ENCODE measurements at regions not wholly inside any gene's neighbourhood (a gene's known extent, or its start where the extent isn't known, plus 50 kb on each side); places are given as distances from the start of the nearest gene placed in this dataset.
"Not testable (repeated sequence)": the region's sequence is repeated elsewhere in the genome, so short reads cannot be mapped to it uniquely, and the experiment has no call there.

- H3K27ac Mint-ChIP-seq: no peak overlapping the region
- no peaks in the 10 kb centered on the region for H3K36me3 Mint-ChIP-seq
- peaks cover 0 to 2% (median 1%) of the 10 kb centered on the region in 3 donors for H3K4me1 Mint-ChIP-seq
- H3K27me3 Mint-ChIP-seq: peaks cover 1% of the 10 kb centered on the region
- no peak overlapping the region for H3K4me3 Mint-ChIP-seq
- no peaks in the 10 kb centered on the region for H3K9me3 Mint-ChIP-seq
These were observed 90.6 kb downstream of the POLR2M start for GRCh38 chr15:57797110-57797509.

- H3K4me3 Mint-ChIP-seq: no peak overlapping the region
- H3K36me3 Mint-ChIP-seq: no peaks in the 10 kb centered on the region
- H3K27me3 Mint-ChIP-seq: peaks cover 1% of the 10 kb centered on the region
- H3K4me1 Mint-ChIP-seq: peaks cover 0 to 2% (median 1%) of the 10 kb centered on the region in 3 donors
- no peaks in the 10 kb centered on the region for H3K9me3 Mint-ChIP-seq
- no peak overlapping the region for H3K27ac Mint-ChIP-seq
These were observed 91.2 kb downstream of the POLR2M start for GRCh38 chr15:57797568-57798267.

- H3K9me3 Mint-ChIP-seq: peaks cover 0 to 3% (median 0%) of the 10 kb centered on the region in 3 donors
- H3K4me3 Mint-ChIP-seq: no peak overlapping the region
- H3K27me3 Mint-ChIP-seq: peaks cover 6% of the 10 kb centered on the region
- no peaks in the 10 kb centered on the region for H3K36me3 Mint-ChIP-seq
- no peak overlapping the region for H3K27ac Mint-ChIP-seq
- no peaks in the 10 kb centered on the region for H3K4me1 Mint-ChIP-seq
These were observed 99.5 kb downstream of the POLR2M start for GRCh38 chr15:57806003-57806402.

GRCh38 chr15:57809285-57809684 is 102.8 kb downstream of the POLR2M start:
- not testable (repeated sequence) for H3K4me3 Mint-ChIP-seq, H3K27ac Mint-ChIP-seq, H3K4me1 Mint-ChIP-seq, H3K9me3 Mint-ChIP-seq, H3K36me3 Mint-ChIP-seq, H3K27me3 Mint-ChIP-seq

- H3K4me3 Mint-ChIP-seq: no peak overlapping the region
- H3K9me3 Mint-ChIP-seq: no peaks in the 10 kb centered on the region
- H3K27me3 Mint-ChIP-seq: peaks cover 8% of the 10 kb centered on the region
- no peaks in the 10 kb centered on the region for H3K4me1 Mint-ChIP-seq
- peaks cover 4% of the 10 kb centered on the region for H3K36me3 Mint-ChIP-seq
- no peak overlapping the region for H3K27ac Mint-ChIP-seq
These were observed 110.1 kb downstream of the POLR2M start for GRCh38 chr15:57816599-57816998.

- H3K36me3 Mint-ChIP-seq: no peaks in the 10 kb centered on the region
- H3K27ac Mint-ChIP-seq: no peak overlapping the region
- H3K27me3 Mint-ChIP-seq: peaks cover 11% of the 10 kb centered on the region
- H3K4me1 Mint-ChIP-seq: no peaks in the 10 kb centered on the region
- no peaks in the 10 kb centered on the region for H3K9me3 Mint-ChIP-seq
- no peak overlapping the region for H3K4me3 Mint-ChIP-seq
These were observed 113.1 kb downstream of the POLR2M start for GRCh38 chr15:57819646-57820045.

GRCh38 chr15:57820119-57820518 is 113.6 kb downstream of the POLR2M start:
- H3K36me3 Mint-ChIP-seq: no peaks in the 10 kb centered on the region
- no peak overlapping the region for H3K27ac Mint-ChIP-seq
- no peak overlapping the region for H3K4me3 Mint-ChIP-seq
- H3K27me3 Mint-ChIP-seq: peaks cover 11% of the 10 kb centered on the region
- H3K4me1 Mint-ChIP-seq: no peaks in the 10 kb centered on the region
- H3K9me3 Mint-ChIP-seq: no peaks in the 10 kb centered on the region

- Mint-ChIP-seq H3K4me1 (no peaks in the 10 kb centered on the region), H3K9me3 (peaks cover 0 to 1% (median 0%) of the 10 kb centered on the region in 3 donors), H3K4me3 (no peak overlapping the region), H3K27ac (no peak overlapping the region), H3K27me3 (peaks cover 9% of the 10 kb centered on the region), H3K36me3 (no peaks in the 10 kb centered on the region)
These were observed 115.3 kb downstream of the POLR2M start for GRCh38 chr15:57821826-57822225.

GRCh38 chr15:57823325-57823882 is 116.9 kb downstream of the POLR2M start:
- H3K36me3 Mint-ChIP-seq: no peaks in the 10 kb centered on the region
- peaks cover 10% of the 10 kb centered on the region for H3K27me3 Mint-ChIP-seq
- H3K4me1 Mint-ChIP-seq: no peaks in the 10 kb centered on the region
- H3K27ac Mint-ChIP-seq: no peak overlapping the region
- H3K4me3 Mint-ChIP-seq: no peak overlapping the region
- peaks cover 0 to 1% (median 0%) of the 10 kb centered on the region in 3 donors for H3K9me3 Mint-ChIP-seq

GRCh38 chr15:57824186-57824585 is 117.7 kb downstream of the POLR2M start:
- Mint-ChIP-seq H3K27ac (no peak overlapping the region), H3K27me3 (peaks cover 18% of the 10 kb centered on the region)

GRCh38 chr15:57827021-57827420 is 120.5 kb downstream of the POLR2M start:
- Mint-ChIP-seq H3K4me1 (no peaks in the 10 kb centered on the region), H3K36me3 (peaks cover 1% of the 10 kb centered on the region), H3K27ac (no peak overlapping the region), H3K27me3 (peaks cover 23% of the 10 kb centered on the region), H3K4me3 (no peak overlapping the region), H3K9me3 (peaks cover 0 to 1% (median 0%) of the 10 kb centered on the region in 3 donors)

More at GRCh38 chr15:57824186-57824585, 117.7 kb downstream of the POLR2M start:
- H3K4me1 Mint-ChIP-seq: no peaks in the 10 kb centered on the region
- H3K36me3 Mint-ChIP-seq: peaks cover 1% of the 10 kb centered on the region
- H3K4me3 Mint-ChIP-seq: no peak overlapping the region
- H3K9me3 Mint-ChIP-seq: peaks cover 0 to 1% (median 0%) of the 10 kb centered on the region in 3 donors

GRCh38 chr15:57827971-57828370 is 121.5 kb downstream of the POLR2M start:
- peaks cover 0 to 3% (median 0%) of the 10 kb centered on the region in 3 donors for H3K9me3 Mint-ChIP-seq
- peaks cover 26% of the 10 kb centered on the region for H3K27me3 Mint-ChIP-seq
- no peaks in the 10 kb centered on the region for H3K4me1 Mint-ChIP-seq
- H3K36me3 Mint-ChIP-seq: peaks cover 1% of the 10 kb centered on the region
- no peak overlapping the region for H3K4me3 Mint-ChIP-seq
- no peak overlapping the region for H3K27ac Mint-ChIP-seq

GRCh38 chr15:57832183-57832582 is 125.7 kb downstream of the POLR2M start:
- peaks cover 25% of the 10 kb centered on the region for H3K27me3 Mint-ChIP-seq
- peaks cover 9 to 22% (median 10%) of the 10 kb centered on the region in 3 donors for H3K9me3 Mint-ChIP-seq
- H3K27ac Mint-ChIP-seq: no peak overlapping the region
- H3K36me3 Mint-ChIP-seq: peaks cover 1% of the 10 kb centered on the region
- no peaks in the 10 kb centered on the region for H3K4me1 Mint-ChIP-seq
- H3K4me3 Mint-ChIP-seq: no peak overlapping the region

GRCh38 chr15:57835119-57835518 is 128.6 kb downstream of the POLR2M start:
- Mint-ChIP-seq H3K27ac (no peak overlapping the region), H3K9me3 (peaks cover 9 to 22% (median 10%) of the 10 kb centered on the region in 3 donors), H3K4me3 (no peak overlapping the region)

GRCh38 chr15:57849317-57849716 is 142.8 kb downstream of the POLR2M start:
- no peak overlapping the region for H3K27ac Mint-ChIP-seq
- H3K9me3 Mint-ChIP-seq: peaks cover 0 to 6% (median 0%) of the 10 kb centered on the region in 3 donors
- H3K4me3 Mint-ChIP-seq: no peak overlapping the region
- H3K4me1 Mint-ChIP-seq: no peaks in the 10 kb centered on the region
- H3K36me3 Mint-ChIP-seq: no peaks in the 10 kb centered on the region
- peaks cover 6% of the 10 kb centered on the region for H3K27me3 Mint-ChIP-seq

More at GRCh38 chr15:57835119-57835518, 128.6 kb downstream of the POLR2M start:
- Mint-ChIP-seq H3K36me3 (no peaks in the 10 kb centered on the region), H3K27me3 (peaks cover 13% of the 10 kb centered on the region), H3K4me1 (no peaks in the 10 kb centered on the region)

- Mint-ChIP-seq H3K4me3 (no peak overlapping the region), H3K36me3 (no peaks in the 10 kb centered on the region), H3K4me1 (peaks cover 0 to 2% (median 0%) of the 10 kb centered on the region in 3 donors), H3K9me3 (peaks cover 0 to 2% (median 0%) of the 10 kb centered on the region in 3 donors), H3K27ac (no peak overlapping the region), H3K27me3 (peaks cover 17% of the 10 kb centered on the region)
These were observed 148.0 kb downstream of the POLR2M start for GRCh38 chr15:57854531-57854930.

Data from IgD-negative memory B cell (primary cell).